Activated naive CD8-positive, alpha-beta T cell treated with anti-CD3 and anti-CD28 coated beads for 36 hours (primary cell): ENCODE measurements at regions not wholly inside any gene's neighbourhood (a gene's known extent, or its start where the extent isn't known, plus 50 kb on each side); places are given as distances from the start of the nearest gene placed in this dataset.
"Not testable (repeated sequence)": the region's sequence is repeated elsewhere in the genome, so short reads cannot be mapped to it uniquely, and the experiment has no call there.

Source experiments
- DNase-seq: peaks from one replicate; pipeline ENCODE4 v3.0.0; 2021
- H3K27ac Mint-ChIP-seq: one replicate; pipeline ENCODE4 v1.8.0; 2022; ENCODE audit warnings: mild to moderate bottlenecking, moderate library complexity, mixed read lengths
- H3K27me3 Mint-ChIP-seq: one replicate; pipeline ENCODE4 v1.8.0; 2022; ENCODE audit warnings: mild to moderate bottlenecking, mixed read lengths
- H3K36me3 Mint-ChIP-seq: one replicate; pipeline ENCODE4 v1.8.0; 2021; ENCODE audit warnings: mild to moderate bottlenecking, mixed read lengths
- H3K4me1 Mint-ChIP-seq: one replicate; pipeline ENCODE4 v1.8.0; 2021; ENCODE audit warnings: mixed read lengths
- H3K4me3 Mint-ChIP-seq: one replicate; pipeline ENCODE4 v1.8.0; 2022; ENCODE audit warnings: mild to moderate bottlenecking, moderate library complexity, mixed read lengths
- H3K9me3 Mint-ChIP-seq: one replicate; pipeline ENCODE4 v1.8.0; 2022; ENCODE audit warnings: mixed read lengths

GRCh38 chr10:21388589-21388988 is 136.9 kb downstream of the SKIDA1 start:
- no peak for DNase-seq
- Mint-ChIP-seq H3K27me3 (peaks cover 3% of the 10 kb centered on the region), H3K4me3 (no peak overlapping the region), H3K4me1 (no peaks in the 10 kb centered on the region), H3K36me3 (no peaks in the 10 kb centered on the region), H3K27ac (no peak overlapping the region), H3K9me3 (no peaks in the 10 kb centered on the region)

- H3K4me1 Mint-ChIP-seq, result no peaks in the 10 kb centered on the region
- H3K27me3 Mint-ChIP-seq, result peaks cover 3% of the 10 kb centered on the region
- no peaks in the 10 kb centered on the region for H3K9me3 Mint-ChIP-seq
- no peaks in the 10 kb centered on the region for H3K36me3 Mint-ChIP-seq
- no peak overlapping the region for H3K27ac Mint-ChIP-seq
- no peak for DNase-seq
- H3K4me3 Mint-ChIP-seq, result no peak overlapping the region
Observed at GRCh38 chr10:21387868-21388267, 137.6 kb downstream of the SKIDA1 start.

GRCh38 chr10:21385996-21386585 is 139.4 kb downstream of the SKIDA1 start:
- H3K36me3 Mint-ChIP-seq, result no peaks in the 10 kb centered on the region
- H3K27ac Mint-ChIP-seq, result no peak overlapping the region
- DNase-seq, result no peak
- no peaks in the 10 kb centered on the region for H3K9me3 Mint-ChIP-seq
- H3K4me3 Mint-ChIP-seq, result no peak overlapping the region
- H3K4me1 Mint-ChIP-seq, result no peaks in the 10 kb centered on the region
- peaks cover 3% of the 10 kb centered on the region for H3K27me3 Mint-ChIP-seq

GRCh38 chr10:21385536-21385935 is 139.9 kb downstream of the SKIDA1 start:
- H3K9me3 Mint-ChIP-seq, result no peaks in the 10 kb centered on the region
- peaks cover 3% of the 10 kb centered on the region for H3K27me3 Mint-ChIP-seq
- no peak overlapping the region for H3K27ac Mint-ChIP-seq
- H3K36me3 Mint-ChIP-seq, result no peaks in the 10 kb centered on the region
- no peak overlapping the region for H3K4me3 Mint-ChIP-seq
- H3K4me1 Mint-ChIP-seq, result peaks cover 2% of the 10 kb centered on the region
- DNase-seq, result no peak

GRCh38 chr10:21379143-21379542 is 146.3 kb downstream of the SKIDA1 start:
- no peak overlapping the region for H3K27ac Mint-ChIP-seq
- peaks cover 1% of the 10 kb centered on the region for H3K36me3 Mint-ChIP-seq
- H3K27me3 Mint-ChIP-seq, result no peaks in the 10 kb centered on the region
- DNase-seq, result no peak
- no peak overlapping the region for H3K4me3 Mint-ChIP-seq
- peaks cover 4% of the 10 kb centered on the region for H3K4me1 Mint-ChIP-seq
- peaks cover 3% of the 10 kb centered on the region for H3K9me3 Mint-ChIP-seq

- not testable (repeated sequence) for H3K9me3 Mint-ChIP-seq, H3K27ac Mint-ChIP-seq, H3K4me3 Mint-ChIP-seq, DNase-seq, H3K4me1 Mint-ChIP-seq, H3K27me3 Mint-ChIP-seq, H3K36me3 Mint-ChIP-seq
Observed at GRCh38 chr10:21375274-21375673, 150.2 kb downstream of the SKIDA1 start.

GRCh38 chr10:21373881-21374280 is 151.6 kb downstream of the SKIDA1 start:
- not testable (repeated sequence) for H3K36me3 Mint-ChIP-seq, DNase-seq, H3K27ac Mint-ChIP-seq, H3K27me3 Mint-ChIP-seq, H3K4me3 Mint-ChIP-seq, H3K9me3 Mint-ChIP-seq
- H3K4me1 Mint-ChIP-seq, result peaks cover 10% of the 10 kb centered on the region

GRCh38 chr10:21372651-21373410 is 152.7 kb downstream of the SKIDA1 start:
- Mint-ChIP-seq H3K36me3 (no peaks in the 10 kb centered on the region), H3K27ac (peak overlapping the region; percentile 77), H3K4me3 (peak overlapping the region; percentile 45), H3K27me3 (no peaks in the 10 kb centered on the region), H3K4me1 (peaks cover 10% of the 10 kb centered on the region), H3K9me3 (no peaks in the 10 kb centered on the region)
- peak; percentile 24 for DNase-seq

- no peaks in the 10 kb centered on the region for H3K9me3 Mint-ChIP-seq
- DNase-seq, result no peak
- H3K4me1 Mint-ChIP-seq, result peaks cover 10% of the 10 kb centered on the region
- no peaks in the 10 kb centered on the region for H3K36me3 Mint-ChIP-seq
- H3K27me3 Mint-ChIP-seq, result no peaks in the 10 kb centered on the region
- H3K27ac Mint-ChIP-seq, result no peak overlapping the region
- no peak overlapping the region for H3K4me3 Mint-ChIP-seq
Observed at GRCh38 chr10:21369697-21370096, 155.8 kb downstream of the SKIDA1 start.

- Mint-ChIP-seq H3K27me3 (no peaks in the 10 kb centered on the region), H3K27ac (no peak overlapping the region)
Observed at GRCh38 chr10:21368728-21369425, 156.6 kb downstream of the SKIDA1 start.

GRCh38 chr10:21368022-21368582 is 157.4 kb downstream of the SKIDA1 start:
- no peak for DNase-seq
- Mint-ChIP-seq H3K4me1 (peaks cover 9% of the 10 kb centered on the region), H3K4me3 (no peak overlapping the region), H3K9me3 (no peaks in the 10 kb centered on the region), H3K27me3 (no peaks in the 10 kb centered on the region), H3K27ac (no peak overlapping the region), H3K36me3 (no peaks in the 10 kb centered on the region)

More at GRCh38 chr10:21368728-21369425, 156.6 kb downstream of the SKIDA1 start:
- H3K4me3 Mint-ChIP-seq, result no peak overlapping the region
- H3K4me1 Mint-ChIP-seq, result peaks cover 10% of the 10 kb centered on the region
- H3K9me3 Mint-ChIP-seq, result no peaks in the 10 kb centered on the region
- no peaks in the 10 kb centered on the region for H3K36me3 Mint-ChIP-seq
- no peak for DNase-seq

GRCh38 chr10:21366108-21366507 is 159.4 kb downstream of the SKIDA1 start:
- H3K27me3 Mint-ChIP-seq, H3K36me3 Mint-ChIP-seq, H3K4me1 Mint-ChIP-seq, H3K9me3 Mint-ChIP-seq, H3K4me3 Mint-ChIP-seq, H3K27ac Mint-ChIP-seq, DNase-seq: not testable (repeated sequence)

- Mint-ChIP-seq H3K27ac (no peak overlapping the region), H3K4me3 (no peak overlapping the region), H3K9me3 (no peaks in the 10 kb centered on the region), H3K4me1 (peaks cover 6% of the 10 kb centered on the region), H3K36me3 (no peaks in the 10 kb centered on the region), H3K27me3 (no peaks in the 10 kb centered on the region)
- DNase-seq, result no peak
Observed at GRCh38 chr10:21364196-21365114, 161.0 kb downstream of the SKIDA1 start.

GRCh38 chr10:21363731-21364104 is 161.8 kb downstream of the SKIDA1 start:
- H3K4me3 Mint-ChIP-seq, result no peak overlapping the region
- H3K9me3 Mint-ChIP-seq, result no peaks in the 10 kb centered on the region
- peaks cover 2% of the 10 kb centered on the region for H3K4me1 Mint-ChIP-seq
- no peak overlapping the region for H3K27ac Mint-ChIP-seq
- H3K27me3 Mint-ChIP-seq, result no peaks in the 10 kb centered on the region
- DNase-seq, result no peak
- H3K36me3 Mint-ChIP-seq, result no peaks in the 10 kb centered on the region
